ENCODE measurements at regions not wholly inside any gene's neighbourhood (a gene's known extent, or its start where the extent isn't known, plus 50 kb on each side); places are given as distances from the start of the nearest gene placed in this dataset.

- TF ChIP-seq POLR2A (IDR thresholded peaks at IDR 0.05) (no peak), CTCF (IDR thresholded peaks at IDR 0.05) (no peak), POLR2AphosphoS5 (IDR thresholded peaks at IDR 0.05; ENCODE audit: insufficient read depth in 1 of 2, low read depth in 1 of 2) (no peak)
These were observed 62.6 kb upstream of the PAX8 start for GRCh38 chr2:113341191-113341869.

Data from vagina (tissue), 2 donors.